HG03280 (cell line): ENCODE measurements at regions not wholly inside any gene's neighbourhood (a gene's known extent, or its start where the extent isn't known, plus 50 kb on each side); places are given as distances from the start of the nearest gene placed in this dataset.

Experiments used
- ATAC-seq: cut with Tn5 transposase; IDR thresholded peaks from one replicate; pipeline ENCODE4 v1.9.1; 2021; ENCODE audit warnings: mild to moderate bottlenecking, moderate library complexity; ENCODE audit not compliant: unreplicated experiment

- no peak for ATAC-seq
Observed at GRCh38 chr12:24608108-24608507, 340.8 kb downstream of the BCAT1 start.

- ATAC-seq: no peak
Observed at GRCh38 chr12:24605916-24606315, 343.0 kb downstream of the BCAT1 start.

GRCh38 chr12:24605466-24605865 lies 343.4 kb downstream of the BCAT1 start:
- ATAC-seq: no peak

- no peak for ATAC-seq
Observed at GRCh38 chr12:24603371-24603770, 345.5 kb downstream of the BCAT1 start.

GRCh38 chr12:24600996-24601395 lies 347.9 kb downstream of the BCAT1 start:
- no peak for ATAC-seq

GRCh38 chr12:24600551-24600950 lies 348.4 kb downstream of the BCAT1 start:
- no peak for ATAC-seq

GRCh38 chr12:24599736-24600135 lies 349.2 kb downstream of the BCAT1 start:
- ATAC-seq: no peak

- no peak for ATAC-seq
Observed at GRCh38 chr12:24597580-24597979, 351.3 kb downstream of the BCAT1 start.

- no peak for ATAC-seq
Observed at GRCh38 chr12:24596768-24597388, 352.0 kb downstream of the BCAT1 start.

- no peak for ATAC-seq
Observed at GRCh38 chr12:24595652-24596235, 353.2 kb downstream of the BCAT1 start.

- no peak for ATAC-seq
Observed at GRCh38 chr12:24591715-24592440, 357.0 kb downstream of the BCAT1 start.

GRCh38 chr12:24591079-24591626 lies 357.7 kb downstream of the BCAT1 start:
- no peak for ATAC-seq

GRCh38 chr12:24586293-24586692 lies 362.6 kb downstream of the BCAT1 start:
- no peak for ATAC-seq

GRCh38 chr12:24584032-24584675 lies 364.7 kb downstream of the BCAT1 start:
- no peak for ATAC-seq

- no peak for ATAC-seq
Observed at GRCh38 chr12:24582954-24583601, 365.8 kb downstream of the BCAT1 start.

- ATAC-seq: no peak
Observed at GRCh38 chr12:24574538-24574937, 374.4 kb downstream of the BCAT1 start.

GRCh38 chr12:24573621-24574020 lies 375.3 kb downstream of the BCAT1 start:
- no peak for ATAC-seq

- ATAC-seq: no peak
Observed at GRCh38 chr12:24565300-24565699, 383.6 kb downstream of the BCAT1 start.

- no peak for ATAC-seq
Observed at GRCh38 chr12:24562771-24563431, 386.0 kb downstream of the BCAT1 start.
